ENCODE measurements at regions not wholly inside any gene's neighbourhood (a gene's known extent, or its start where the extent isn't known, plus 50 kb on each side); places are given as distances from the start of the nearest gene placed in this dataset.

DNA sequence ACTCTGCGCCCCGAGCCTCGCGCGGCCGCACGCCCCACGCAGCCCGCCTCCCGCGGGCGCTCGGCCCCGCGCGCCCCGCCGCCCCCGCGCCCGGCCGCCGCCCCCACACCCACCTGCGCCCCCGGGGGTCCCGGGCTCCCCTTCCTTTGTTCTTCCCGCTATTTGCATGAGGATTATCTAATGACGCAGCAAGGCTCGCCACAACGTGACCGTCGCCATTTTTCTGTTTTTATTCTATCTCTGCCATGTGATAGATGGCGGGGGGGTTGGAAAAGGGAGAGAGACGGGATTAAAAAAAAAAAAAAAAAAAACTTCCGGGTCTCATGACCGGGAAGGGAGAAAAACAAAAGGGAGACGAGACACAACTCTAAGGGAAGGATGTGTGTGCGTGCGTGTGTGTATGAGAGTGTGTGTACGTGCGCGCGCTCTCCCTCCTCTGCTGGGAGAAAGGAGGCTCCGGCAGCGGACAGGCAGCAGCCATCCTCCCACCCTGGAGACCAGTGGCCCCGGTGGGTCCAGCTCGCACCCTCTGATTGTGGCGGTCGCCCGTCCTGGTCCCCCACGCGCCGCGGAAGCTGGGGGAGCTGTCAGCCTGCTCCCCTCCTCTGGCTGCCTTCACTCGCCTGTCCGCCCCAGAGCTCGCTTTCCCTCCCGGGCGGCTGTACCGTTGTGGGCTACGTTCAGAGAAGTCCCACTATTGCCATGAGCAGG, 80.4 kb upstream of the AK4 start (continued):
- TF ChIP-seq MAFK (IDR thresholded peaks at IDR 0.05; ENCODE audit: low read depth, low read length) = peak; percentile 22; the same call in 1 of the 2 replicates
- peak; percentile 91 for TF ChIP-seq YY1 (IDR thresholded peaks at IDR 0.05; ENCODE audit: low read depth, low read length)
- no peak for TF ChIP-seq HDAC6 (IDR thresholded peaks at IDR 0.05; ENCODE audit: low read depth, low read length)
- no peak for TF ChIP-seq NRF1 (IDR thresholded peaks at IDR 0.05; ENCODE audit: low read depth, low read length)

Measured in H1 (cell line).